H9 (cell line): ENCODE measurements at regions not wholly inside any gene's neighbourhood (a gene's known extent, or its start where the extent isn't known, plus 50 kb on each side); places are given as distances from the start of the nearest gene placed in this dataset.

Experiments
- DNase-seq: peaks from one replicate; pipeline ENCODE4 v3.0.0-alpha.2; 2017
- H2AFZ ChIP-seq: one replicate; pipeline ENCODE4 v1.6.1; 2013; ENCODE audit warnings: mild to moderate bottlenecking, low read length, control low read depth, moderate library complexity
- H2AK5ac ChIP-seq: 2 replicates; pipeline ENCODE4 v1.6.1; 2013; ENCODE audit warnings: low read length, control low read depth, mixed read lengths; ENCODE audit not compliant: insufficient read length
- H2BK120ac ChIP-seq: one replicate; pipeline ENCODE4 v1.6.1; 2013; ENCODE audit warnings: low read depth, mild to moderate bottlenecking, low read length, control low read depth, inconsistent platforms; ENCODE audit not compliant: poor library complexity, severe bottlenecking
- H2BK12ac ChIP-seq: 2 replicates; pipeline ENCODE4 v1.6.1; 2013; ENCODE audit warnings: low read length, control low read depth, mixed read lengths, low read depth; ENCODE audit not compliant: insufficient read length
- H2BK15ac ChIP-seq: 2 replicates; pipeline ENCODE4 v1.6.1; 2013; ENCODE audit warnings: low read depth, low read length, control low read depth
- H2BK20ac ChIP-seq: one replicate; pipeline ENCODE4 v1.6.1; 2013; ENCODE audit warnings: low read depth, mild to moderate bottlenecking, low read length, control low read depth, inconsistent platforms; ENCODE audit not compliant: poor library complexity, severe bottlenecking
- H2BK5ac ChIP-seq: 2 replicates; pipeline ENCODE4 v1.6.1; 2013; ENCODE audit warnings: low read length, control low read depth, mixed read lengths; ENCODE audit not compliant: insufficient read length
- H3K14ac ChIP-seq: 2 replicates; pipeline ENCODE4 v1.6.1; 2013; ENCODE audit warnings: low read length, control low read depth; ENCODE audit not compliant: insufficient read depth
- H3K18ac ChIP-seq: 2 replicates; pipeline ENCODE4 v1.6.1; 2013; ENCODE audit warnings: low read depth, mild to moderate bottlenecking, mixed read lengths, low read length, control low read depth; ENCODE audit not compliant: insufficient read length
- H3K23ac ChIP-seq: 2 replicates; pipeline ENCODE4 v1.6.1; 2013; ENCODE audit warnings: low read length, control low read depth, mixed read lengths, low read depth; ENCODE audit not compliant: insufficient read length
- H3K23me2 ChIP-seq: 2 replicates; pipeline ENCODE4 v1.6.1; 2013; ENCODE audit warnings: low read depth, mild to moderate bottlenecking, mixed read lengths, low read length, control low read depth; ENCODE audit not compliant: insufficient read length, poor library complexity, severe bottlenecking
- H3K27ac ChIP-seq: 2 replicates; pipeline ENCODE4 v1.5.1; 2013; ENCODE audit warnings: low read length, control low read depth, mixed read lengths, low read depth; ENCODE audit not compliant: insufficient read length
- H3K27me3 ChIP-seq: 2 replicates; pipeline ENCODE4 v1.6.1; 2013; ENCODE audit warnings: low read length, control low read depth, inconsistent platforms; ENCODE audit not compliant: insufficient read depth
- H3K4ac ChIP-seq: 2 replicates; pipeline ENCODE4 v1.6.1; 2013; ENCODE audit warnings: low read depth, mild to moderate bottlenecking, control low read depth, inconsistent platforms, low read length, moderate library complexity
- H3K4me1 ChIP-seq: 2 replicates; pipeline ENCODE4 v1.6.1; 2013; ENCODE audit warnings: low read length, control low read depth, inconsistent platforms; ENCODE audit not compliant: insufficient read depth
- H3K4me2 ChIP-seq: 2 replicates; pipeline ENCODE4 v1.6.1; 2013; ENCODE audit warnings: low read length, control low read depth, mixed read lengths; ENCODE audit not compliant: insufficient read length, insufficient read depth
- H3K56ac ChIP-seq: 2 replicates; pipeline ENCODE4 v1.6.1; 2013; ENCODE audit warnings: low read depth, mild to moderate bottlenecking, mixed read lengths, low read length, control low read depth; ENCODE audit not compliant: insufficient read length
- H3K79me1 ChIP-seq: 2 replicates; pipeline ENCODE4 v1.6.1; 2013; ENCODE audit warnings: low read depth, mild to moderate bottlenecking, moderate library complexity, low read length, control low read depth, inconsistent platforms; ENCODE audit not compliant: insufficient read depth, poor library complexity, severe bottlenecking
- H3K79me2 ChIP-seq: 2 replicates; pipeline ENCODE4 v1.6.1; 2013; ENCODE audit warnings: low read length, control low read depth, inconsistent platforms; ENCODE audit not compliant: insufficient read depth
- H3K9ac ChIP-seq: 2 replicates; pipeline ENCODE4 v1.6.1; 2013; ENCODE audit warnings: low read length, control low read depth, mixed read lengths; ENCODE audit not compliant: insufficient read length; ENCODE audit errors: extremely low read depth
- H3K9me3 ChIP-seq: one replicate; pipeline ENCODE4 v1.6.1; 2013; ENCODE audit warnings: low read depth, low read length, inconsistent platforms; ENCODE audit not compliant: control insufficient read depth
- H3T11ph ChIP-seq: one replicate; pipeline ENCODE4 v1.6.1; 2013; ENCODE audit warnings: mild to moderate bottlenecking, low read length, control low read depth, inconsistent platforms
- H4K20me1 ChIP-seq: one replicate; pipeline ENCODE4 v1.6.1; 2013; ENCODE audit not compliant: control insufficient read depth, insufficient read length, insufficient read depth
- H4K5ac ChIP-seq: 2 replicates; pipeline ENCODE4 v1.6.1; 2013; ENCODE audit warnings: low read depth, mild to moderate bottlenecking, mixed read lengths, low read length, control low read depth; ENCODE audit not compliant: insufficient read length
- H4K8ac ChIP-seq: replicated peaks from 2 replicates; pipeline ENCODE4 v1.6.1; 2013; ENCODE audit warnings: low read length, control low read depth, mixed read lengths, low read depth; ENCODE audit not compliant: insufficient read length
- H4K91ac ChIP-seq: 2 replicates; pipeline ENCODE4 v1.6.1; 2013; ENCODE audit warnings: low read depth, mild to moderate bottlenecking, moderate library complexity, mixed read lengths, low read length, control low read depth; ENCODE audit not compliant: insufficient read length
- H3K27ac Mint-ChIP-seq, 3 experiments: 2 replicates in 2 of 3; 3 replicates in 1 of 3; pipeline ENCODE4 v1.8.0; 2020 to 2021; ENCODE audit warnings: mixed read lengths in 3 of 3, mild to moderate bottlenecking in 1 of 3, moderate library complexity in 1 of 3
- H3K27me3 Mint-ChIP-seq: 2 replicates; pipeline ENCODE4 v1.8.0; 2021; ENCODE audit warnings: low read depth, mild to moderate bottlenecking, moderate library complexity, mixed read lengths
- H3K36me3 Mint-ChIP-seq, 3 experiments: 2 replicates in 2 of 3; 3 replicates in 1 of 3; pipeline ENCODE4 v1.8.0; 2020 to 2021; ENCODE audit warnings: low read depth in 3 of 3, mixed read lengths in 3 of 3; ENCODE audit not compliant: insufficient read depth in 1 of 3
- H3K4me1 Mint-ChIP-seq, 2 experiments: 2 replicates each; pipeline ENCODE4 v1.8.0; 2020; ENCODE audit warnings: mixed read lengths in 2 of 2
- H3K4me3 Mint-ChIP-seq, 2 experiments: 2 replicates in 1 of 2; 3 replicates in 1 of 2; pipeline ENCODE4 v1.8.0; 2020 to 2021; ENCODE audit warnings: mild to moderate bottlenecking in 2 of 2, mixed read lengths in 2 of 2, moderate library complexity in 1 of 2
- H3K9me3 Mint-ChIP-seq, 2 experiments: 2 replicates in 1 of 2; 3 replicates in 1 of 2; pipeline ENCODE4 v1.8.0; 2020; ENCODE audit warnings: mild to moderate bottlenecking in 2 of 2, mixed read lengths in 2 of 2, moderate library complexity in 1 of 2
- CTCF ChIP-seq: fragments of 200-600 bp; sonication (generic); conservative IDR thresholded peaks from 3 replicates; pipeline ENCODE4 v1.8.0; 2021; ENCODE audit warnings: antibody characterized with exemption, mild to moderate bottlenecking
- WGBS: extraction: QIAGEN DNeasy Blood & Tissue Kit; methylation state at CpG from one replicate; pipeline ENCODE4 v1.1.7; 2013; ENCODE audit warnings: missing lambda C conversion rate, low lambda C conversion rate, mixed read lengths; ENCODE audit not compliant: insufficient read length; ENCODE audit errors: extremely low coverage; 5-methylcytosine and 5-hydroxymethylcytosine counted together

DNA sequence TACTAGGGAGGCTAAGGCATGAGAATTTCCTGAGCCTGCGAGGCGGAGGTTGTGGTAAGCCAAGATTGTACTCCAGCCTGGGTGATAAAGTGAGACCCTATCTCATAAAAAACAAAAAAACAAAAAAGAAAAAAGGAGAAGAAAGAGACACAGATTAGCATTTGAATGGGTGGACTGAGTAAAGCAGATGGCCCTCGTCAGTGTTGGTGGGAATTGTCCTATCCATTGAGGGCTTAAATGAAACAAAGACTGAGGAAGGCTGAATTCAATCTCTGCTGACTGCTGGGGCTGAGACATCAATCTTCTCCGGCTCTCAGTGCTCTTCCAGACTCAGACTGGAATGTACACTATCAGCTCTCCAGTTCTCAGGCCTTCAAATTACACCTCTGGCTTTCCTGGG is 136.8 kb downstream of the SLC7A11 start:
- Mint-ChIP-seq H3K36me3 (peaks cover 13 to 25% (median 16%) of the 10 kb centered on the region in 3 experiments), H3K27me3 (no peaks in the 10 kb centered on the region), H3K9me3 (peaks cover 14 to 19% of the 10 kb centered on the region in 2 experiments), H3K4me3 (no peak overlapping the region), H3K4me1 (peaks cover 14 to 16% of the 10 kb centered on the region in 2 experiments), H3K27ac (peak overlapping the region in 2 of 3 experiments; percentile 70 to 91; a peak in 3 of 7 replicates)
- Histone ChIP-seq H2BK15ac (no peak overlapping the region), H4K20me1 (no peaks in the 10 kb centered on the region), H3K27me3 (no peaks in the 10 kb centered on the region), H3K56ac (no peak overlapping the region), H3K9ac (no peak overlapping the region), H2BK120ac (no peak overlapping the region), H3K79me2 (no peaks in the 10 kb centered on the region), H2BK12ac (no peak overlapping the region), H4K91ac (no peak overlapping the region), H3K4me2 (no peak overlapping the region), H4K5ac (no peak overlapping the region), H3K4me1 (no peaks in the 10 kb centered on the region), H3K14ac (no peak overlapping the region), H2AK5ac (no peak overlapping the region), H3K79me1 (no peaks in the 10 kb centered on the region), H3T11ph (no peak overlapping the region), H3K27ac (no peak overlapping the region), H3K23ac (no peak overlapping the region), H3K18ac (no peak overlapping the region), H3K23me2 (no peaks in the 10 kb centered on the region), H4K8ac (no peak overlapping the region), H2BK5ac (no peak overlapping the region), H2BK20ac (no peak overlapping the region), H3K9me3 (peaks cover 9% of the 10 kb centered on the region), H3K4ac (no peak overlapping the region), H2AFZ (no peak overlapping the region)
- WGBS = no CpG with 5 or more reads among the region's 4 CpGs
- DNase-seq = no peak
- TF ChIP-seq CTCF = no peak
